ENCODE measurements at regions not wholly inside any gene's neighbourhood (a gene's known extent, or its start where the extent isn't known, plus 50 kb on each side); places are given as distances from the start of the nearest gene placed in this dataset.

DNA sequence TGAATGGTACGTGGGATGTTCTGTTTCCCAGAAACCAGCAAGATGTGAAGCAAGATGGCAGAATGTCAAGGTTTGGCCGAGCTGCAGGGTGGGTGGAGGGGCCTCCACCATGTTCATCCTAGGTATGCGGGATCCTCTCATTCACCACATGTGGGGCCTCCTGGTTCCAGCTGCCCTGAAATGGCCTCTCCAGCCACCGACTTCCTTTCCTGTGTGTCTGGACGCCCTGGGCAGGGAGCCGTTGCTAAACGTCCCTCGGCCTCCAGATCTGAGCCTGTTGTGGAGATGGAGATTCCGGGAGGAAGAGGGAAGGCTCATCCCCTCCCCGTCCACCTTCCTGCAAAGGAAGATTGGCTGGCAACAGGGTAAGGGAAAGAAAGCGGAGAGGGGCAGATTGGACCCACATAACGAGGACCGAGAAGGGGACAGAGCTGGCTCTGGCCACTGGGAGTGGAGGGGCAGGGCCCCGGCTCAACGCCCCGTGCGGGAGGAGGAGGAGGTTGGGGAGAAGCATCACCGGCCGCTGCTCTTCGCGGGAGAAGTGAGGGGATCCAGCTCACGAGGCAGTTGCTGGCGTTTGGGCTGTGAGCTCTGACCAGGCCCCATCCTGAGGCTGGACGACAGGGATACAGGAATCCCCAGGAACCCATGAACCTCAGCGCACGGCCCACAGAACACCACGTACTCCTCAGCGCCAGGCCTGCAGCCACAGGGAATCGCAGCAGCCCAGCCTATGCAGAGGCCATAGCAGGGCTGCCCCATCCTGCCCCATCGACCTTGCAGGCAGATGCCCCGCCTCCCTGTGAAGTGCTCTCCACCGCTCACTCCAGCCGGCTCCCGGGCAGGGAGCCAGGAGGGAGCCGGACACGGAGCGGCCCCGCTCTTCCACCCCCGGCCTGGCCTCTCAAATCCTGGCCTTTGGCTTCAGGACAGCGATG, 98.3 kb downstream of the FOXL3 start:
- H3K4me3 Mint-ChIP-seq (ENCODE audit: low read depth), result no peak overlapping the region
- DNase-seq (ENCODE audit: low spot score), result no peak
- peaks cover 18% of the 10 kb centered on the region for H3K9me3 Mint-ChIP-seq
- intact Hi-C loops (cut with micrococcal nuclease), result no loop called here
- no peaks in the 10 kb centered on the region for H3K4me1 Mint-ChIP-seq (ENCODE audit: low read depth)
- no peak overlapping the region for H3K27ac Mint-ChIP-seq
- peaks cover 5% of the 10 kb centered on the region for H3K36me3 Mint-ChIP-seq (ENCODE audit: low read depth)
- H3K27me3 Mint-ChIP-seq (ENCODE audit: low read depth), result peaks cover 10% of the 10 kb centered on the region

DNA sequence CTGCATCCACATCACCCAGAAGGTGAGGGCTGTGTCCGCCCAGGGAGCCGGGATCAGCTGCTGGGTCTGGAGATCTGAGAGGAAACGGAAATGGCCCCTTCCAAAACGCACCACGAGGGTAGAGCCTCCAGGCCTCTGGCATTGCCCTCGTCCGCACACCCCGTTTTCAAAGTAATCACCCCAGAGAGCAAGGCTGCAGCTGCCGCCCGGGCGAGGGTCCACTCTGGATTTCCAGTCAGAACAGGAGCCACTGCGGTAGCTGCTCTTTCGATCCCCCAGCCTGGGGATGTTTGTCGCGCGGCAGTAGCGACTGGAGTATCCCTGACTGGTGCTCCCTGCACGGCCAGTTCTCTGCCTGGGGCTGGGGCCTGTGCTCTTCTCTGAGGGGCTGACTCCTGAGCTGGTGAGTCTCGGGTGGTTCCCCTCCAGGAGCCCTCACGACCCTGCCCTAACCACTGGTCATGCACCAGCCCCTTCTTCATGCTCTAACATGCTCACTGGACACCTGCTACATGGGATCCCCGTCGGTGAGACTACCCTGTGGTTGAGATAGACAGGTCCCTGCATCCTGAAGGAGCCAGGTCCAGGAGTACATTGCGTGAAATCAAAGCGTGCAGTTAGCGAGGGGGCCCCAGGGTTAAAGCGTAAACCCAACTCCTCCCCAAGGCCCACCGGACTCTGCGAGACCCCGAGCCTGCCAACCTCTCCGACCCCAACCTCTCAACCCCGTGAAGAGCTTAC, 99.2 kb downstream of the FOXL3 start:
- H3K36me3 Mint-ChIP-seq (ENCODE audit: low read depth), result peaks cover under 1% of the 10 kb centered on the region
- H3K27me3 Mint-ChIP-seq (ENCODE audit: low read depth), result peaks cover 4% of the 10 kb centered on the region
- no peak overlapping the region for H3K27ac Mint-ChIP-seq
- H3K9me3 Mint-ChIP-seq, result peaks cover 10% of the 10 kb centered on the region
- DNase-seq (ENCODE audit: low spot score), result no peak
- intact Hi-C loops (cut with micrococcal nuclease), result no loop called here
- H3K4me1 Mint-ChIP-seq (ENCODE audit: low read depth), result no peaks in the 10 kb centered on the region
- no peak overlapping the region for H3K4me3 Mint-ChIP-seq (ENCODE audit: low read depth)

DNA sequence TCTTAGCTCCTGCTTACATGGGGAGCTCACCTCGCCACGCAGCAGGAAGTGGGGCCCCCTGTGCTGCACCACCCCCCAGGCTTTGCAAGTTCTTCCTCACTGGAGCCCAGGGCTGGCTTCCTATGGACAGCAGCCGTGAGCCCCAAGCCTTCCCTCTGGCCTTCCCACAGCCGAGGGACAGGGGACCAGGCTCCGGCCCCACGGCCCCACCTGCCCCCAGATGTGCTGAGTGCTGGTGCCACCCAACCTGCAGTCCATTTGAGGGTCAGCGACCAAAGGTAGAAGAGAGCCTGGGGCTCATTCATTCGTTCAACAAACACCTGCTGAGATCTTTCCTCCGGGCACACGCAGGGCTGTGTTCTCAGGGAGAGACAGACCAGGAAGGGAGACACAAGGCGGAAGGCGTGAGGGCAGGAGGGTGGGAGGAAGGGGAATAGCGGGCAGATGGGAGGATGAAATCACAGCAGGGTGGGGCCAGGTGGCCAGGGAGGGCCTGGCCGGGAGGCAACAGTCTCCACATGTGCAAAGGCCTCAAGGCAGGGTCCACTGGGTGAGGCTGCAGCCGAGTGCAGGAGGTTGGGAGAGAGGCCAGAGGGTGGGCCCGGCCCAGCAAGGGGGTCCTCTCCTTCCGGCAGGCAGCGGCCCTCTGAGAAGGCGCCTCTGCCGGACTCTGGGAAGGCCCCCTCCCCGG, 100.1 kb downstream of the FOXL3 start:
- Mint-ChIP-seq H3K27me3 (ENCODE audit: low read depth) (no peaks in the 10 kb centered on the region), H3K4me1 (ENCODE audit: low read depth) (no peaks in the 10 kb centered on the region), H3K36me3 (ENCODE audit: low read depth) (no peaks in the 10 kb centered on the region), H3K9me3 (peaks cover 11% of the 10 kb centered on the region), H3K4me3 (ENCODE audit: low read depth) (no peak overlapping the region), H3K27ac (no peak overlapping the region)
- no peak for DNase-seq (ENCODE audit: low spot score)
- intact Hi-C loops (cut with micrococcal nuclease), result no loop called here

DNA sequence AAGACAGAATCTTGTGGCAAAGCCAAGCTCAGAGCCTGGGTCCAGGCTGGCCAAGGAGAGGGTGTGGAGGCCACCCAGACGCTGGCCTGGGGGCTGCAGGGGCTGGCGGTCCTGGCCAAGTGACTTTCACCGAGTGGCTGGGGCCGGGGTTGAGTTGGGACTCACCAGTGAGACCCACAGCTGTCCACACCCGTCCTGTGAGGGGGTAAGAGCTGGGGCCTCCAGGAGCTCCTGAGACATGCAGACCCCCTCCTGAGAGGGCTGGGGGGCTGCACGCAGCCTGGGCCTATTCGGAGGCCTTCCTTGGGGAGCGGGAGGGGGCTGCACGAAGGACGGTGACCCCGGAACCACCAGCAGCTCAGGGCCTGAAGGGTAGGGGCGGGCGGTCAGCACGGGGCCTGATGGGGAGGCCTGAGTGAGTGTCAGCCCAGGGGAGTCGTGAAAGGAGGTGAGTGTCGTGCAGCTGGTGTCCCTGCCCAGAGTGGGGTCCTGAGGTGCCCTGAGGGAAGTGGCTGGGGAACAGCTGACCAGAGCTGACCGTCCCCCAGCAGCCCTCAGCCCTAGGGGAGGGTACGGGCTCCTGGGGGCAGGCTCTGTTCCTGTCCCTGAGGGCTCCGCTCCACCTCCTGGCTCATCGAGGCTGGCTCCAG, 100.9 kb downstream of the FOXL3 start:
- Mint-ChIP-seq H3K9me3 (peaks cover 17% of the 10 kb centered on the region), H3K36me3 (ENCODE audit: low read depth) (peaks cover 1% of the 10 kb centered on the region), H3K4me1 (ENCODE audit: low read depth) (no peaks in the 10 kb centered on the region), H3K27ac (no peak overlapping the region), H3K27me3 (ENCODE audit: low read depth) (no peaks in the 10 kb centered on the region), H3K4me3 (ENCODE audit: low read depth) (no peak overlapping the region)
- no peak for DNase-seq (ENCODE audit: low spot score)
- intact Hi-C loops (cut with micrococcal nuclease), result no loop called here

DNA sequence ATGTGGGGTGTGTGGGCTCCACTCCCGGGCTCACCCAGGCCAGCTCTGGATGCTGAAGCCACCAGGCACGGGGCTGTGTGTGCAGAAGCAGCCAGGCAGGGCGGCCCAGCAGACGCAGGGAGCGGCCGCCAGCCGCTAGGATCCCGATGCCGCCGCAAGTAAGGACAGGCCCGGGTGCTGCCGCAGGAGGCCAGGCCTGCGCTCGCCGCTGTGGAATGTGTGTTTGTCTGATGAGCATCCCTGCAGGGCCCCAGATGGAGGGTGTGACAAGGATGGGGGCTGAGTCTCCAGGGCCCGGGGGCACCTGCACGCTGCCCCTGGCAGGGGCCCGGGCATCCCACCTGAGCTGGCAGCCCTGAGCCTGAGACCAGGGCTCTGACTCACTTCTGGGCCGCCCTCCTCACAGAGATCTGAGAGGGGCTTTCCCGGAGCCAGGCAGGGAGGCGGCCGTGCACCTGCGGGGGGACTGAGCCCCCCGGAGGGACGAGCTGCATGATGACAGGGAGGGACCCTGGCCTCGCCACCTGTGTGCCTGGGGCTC, 101.5 kb downstream of the FOXL3 start:
- Mint-ChIP-seq H3K27ac (no peak overlapping the region), H3K36me3 (ENCODE audit: low read depth) (peaks cover 5% of the 10 kb centered on the region), H3K27me3 (ENCODE audit: low read depth) (peaks cover 2% of the 10 kb centered on the region), H3K4me1 (ENCODE audit: low read depth) (no peaks in the 10 kb centered on the region), H3K9me3 (peaks cover 23% of the 10 kb centered on the region), H3K4me3 (ENCODE audit: low read depth) (no peak overlapping the region)
- no peak for DNase-seq (ENCODE audit: low spot score)
- intact Hi-C loops (cut with micrococcal nuclease), result no loop called here

DNA sequence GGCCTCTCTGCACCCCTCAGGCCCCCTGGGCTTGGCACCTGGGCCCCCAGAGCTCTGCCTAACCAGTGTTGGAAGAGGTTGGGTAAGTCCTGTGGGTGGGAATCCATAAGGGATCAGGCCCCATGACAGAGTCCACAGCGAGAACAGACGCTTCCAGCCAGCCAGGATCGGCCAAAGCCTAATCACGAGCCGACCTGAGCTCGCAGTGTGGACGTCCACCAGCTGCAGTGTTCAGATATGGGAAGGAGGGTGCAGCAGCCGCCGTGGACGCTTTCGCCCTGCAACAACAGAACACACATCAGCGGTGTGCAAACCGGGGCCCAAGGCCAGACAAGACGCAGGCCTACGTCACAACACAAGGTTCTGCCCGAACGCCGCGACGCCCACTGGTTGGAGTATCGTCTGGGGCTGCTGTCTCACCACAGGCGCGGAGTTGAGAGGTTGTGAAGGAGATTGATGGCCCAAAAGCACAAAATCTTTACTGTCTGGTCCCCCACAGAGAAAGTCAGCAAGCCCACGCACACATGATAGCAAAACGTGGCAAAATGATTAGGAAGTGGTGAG, 102.1 kb downstream of the FOXL3 start:
- peaks cover 5% of the 10 kb centered on the region for H3K36me3 Mint-ChIP-seq (ENCODE audit: low read depth)
- intact Hi-C loops (cut with micrococcal nuclease), result no loop called here
- no peak overlapping the region for H3K27ac Mint-ChIP-seq
- H3K9me3 Mint-ChIP-seq, result peaks cover 27% of the 10 kb centered on the region
- no peak overlapping the region for H3K4me3 Mint-ChIP-seq (ENCODE audit: low read depth)
- no peaks in the 10 kb centered on the region for H3K4me1 Mint-ChIP-seq (ENCODE audit: low read depth)
- no peak for DNase-seq (ENCODE audit: low spot score)
- H3K27me3 Mint-ChIP-seq (ENCODE audit: low read depth), result peaks cover 2% of the 10 kb centered on the region

DNA sequence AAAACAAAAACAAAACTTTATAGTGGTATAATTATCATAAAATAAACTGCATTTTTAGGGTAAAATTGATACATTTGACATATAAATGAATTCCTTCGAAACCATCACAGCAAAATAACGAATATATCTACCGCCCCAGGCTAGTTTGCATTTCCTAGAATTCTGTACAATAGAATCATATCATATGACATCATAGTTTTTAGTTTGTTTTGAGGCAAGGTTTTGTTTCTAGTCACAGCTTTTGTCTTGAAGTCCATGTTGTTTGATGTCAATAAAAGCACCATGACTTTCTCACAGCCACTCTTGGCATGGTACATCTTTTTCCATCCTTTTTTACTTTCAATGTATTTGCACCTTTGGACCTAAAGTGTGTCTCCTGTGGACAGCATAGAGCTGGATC, 102.9 kb downstream of the FOXL3 start:
- Mint-ChIP-seq H3K27ac (no peak overlapping the region), H3K4me1 (ENCODE audit: low read depth) (no peaks in the 10 kb centered on the region), H3K4me3 (ENCODE audit: low read depth) (no peak overlapping the region), H3K36me3 (ENCODE audit: low read depth) (peaks cover 5% of the 10 kb centered on the region), H3K27me3 (ENCODE audit: low read depth) (peaks cover 2% of the 10 kb centered on the region), H3K9me3 (peaks cover 35% of the 10 kb centered on the region)
- intact Hi-C loops (cut with micrococcal nuclease), result no loop called here
- no peak for DNase-seq (ENCODE audit: low spot score)

DNA sequence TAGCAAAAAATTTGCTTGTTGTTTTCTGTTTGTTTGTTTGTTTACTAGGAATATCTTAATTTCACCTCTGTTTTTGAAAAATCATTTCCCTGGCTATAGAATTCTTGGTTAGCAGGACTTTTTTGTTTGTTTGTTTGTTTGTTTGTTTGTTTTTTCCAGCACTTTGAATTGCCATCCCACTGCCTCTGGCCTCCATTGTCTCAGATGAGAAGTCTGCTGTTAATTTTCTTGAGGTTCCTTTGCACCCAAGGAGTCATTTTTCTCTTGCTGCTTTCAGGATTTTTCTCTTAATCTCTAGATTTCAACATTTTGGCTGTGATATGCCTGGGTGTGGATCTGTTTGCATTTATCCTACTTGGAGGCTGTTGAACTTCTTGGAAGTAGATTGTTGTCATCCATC, 105.7 kb downstream of the FOXL3 start:
- Mint-ChIP-seq H3K27me3 (ENCODE audit: low read depth) (peaks cover 2% of the 10 kb centered on the region), H3K27ac (no peak overlapping the region), H3K4me1 (ENCODE audit: low read depth) (no peaks in the 10 kb centered on the region), H3K4me3 (ENCODE audit: low read depth) (no peak overlapping the region), H3K36me3 (ENCODE audit: low read depth) (peaks cover 5% of the 10 kb centered on the region), H3K9me3 (peaks cover 58% of the 10 kb centered on the region)
- DNase-seq (ENCODE audit: low spot score), result no peak
- intact Hi-C loops (cut with micrococcal nuclease), result no loop called here

DNA sequence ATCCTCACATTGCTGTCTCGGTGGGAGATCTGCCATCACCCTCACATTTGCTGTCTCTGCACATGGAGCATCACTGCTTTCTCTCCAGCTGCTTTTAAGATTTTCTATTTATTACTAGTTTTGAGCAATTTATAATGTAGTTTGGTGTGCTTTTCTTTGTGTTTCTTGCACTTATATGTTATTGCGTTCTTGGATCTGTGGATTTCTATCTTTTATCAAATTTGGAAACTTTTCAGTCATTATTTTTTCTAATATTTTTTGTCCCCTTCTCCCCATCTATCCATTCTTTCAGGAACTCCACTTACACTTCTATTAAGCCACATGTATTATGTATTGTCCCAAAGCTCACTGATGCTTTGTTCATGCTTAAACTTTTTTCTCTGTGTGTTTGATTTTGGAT, 108.9 kb downstream of the FOXL3 start:
- H3K36me3 Mint-ChIP-seq (ENCODE audit: low read depth), result peaks cover 5% of the 10 kb centered on the region
- no peak for DNase-seq (ENCODE audit: low spot score)
- no peaks in the 10 kb centered on the region for H3K4me1 Mint-ChIP-seq (ENCODE audit: low read depth)
- H3K27ac Mint-ChIP-seq, result no peak overlapping the region
- peaks cover 54% of the 10 kb centered on the region for H3K9me3 Mint-ChIP-seq
- H3K27me3 Mint-ChIP-seq (ENCODE audit: low read depth), result peaks cover 2% of the 10 kb centered on the region
- no peak overlapping the region for H3K4me3 Mint-ChIP-seq (ENCODE audit: low read depth)
- intact Hi-C loops (cut with micrococcal nuclease), result no loop called here

DNA sequence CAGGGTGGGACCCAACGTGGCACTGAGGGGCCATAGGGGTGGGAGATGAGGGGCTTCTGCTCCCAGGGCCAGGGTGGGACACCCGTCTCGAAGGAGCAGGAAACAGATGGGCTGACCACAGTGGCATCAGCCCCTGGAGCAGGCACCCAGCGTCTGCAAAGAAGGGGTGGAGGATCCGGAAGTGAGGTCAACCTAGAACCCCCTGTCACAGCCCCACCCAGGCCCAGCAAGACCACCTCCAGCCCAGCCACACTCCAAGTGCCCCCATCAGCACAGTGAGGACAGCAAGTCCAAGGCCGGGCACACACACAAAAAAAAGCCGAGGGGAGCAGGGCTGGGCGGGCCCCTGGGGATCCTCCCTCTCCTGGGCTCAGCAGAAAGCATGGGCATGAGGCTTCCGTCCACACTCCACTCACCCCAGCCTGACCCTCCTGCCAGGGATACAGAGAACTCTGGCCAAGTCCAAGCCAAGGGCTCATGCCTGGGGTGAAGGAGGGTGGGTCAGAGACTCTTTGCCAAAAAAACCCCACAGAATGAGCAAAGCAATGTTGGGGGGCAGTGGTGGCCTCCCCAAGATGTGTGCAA, 111.0 kb downstream of the FOXL3 start:
- H3K27me3 Mint-ChIP-seq (ENCODE audit: low read depth), result peaks cover under 1% of the 10 kb centered on the region
- peaks cover 41% of the 10 kb centered on the region for H3K9me3 Mint-ChIP-seq
- H3K4me3 Mint-ChIP-seq (ENCODE audit: low read depth), result no peak overlapping the region
- no peak overlapping the region for H3K27ac Mint-ChIP-seq
- DNase-seq (ENCODE audit: low spot score), result no peak
- H3K36me3 Mint-ChIP-seq (ENCODE audit: low read depth), result peaks cover 3% of the 10 kb centered on the region
- intact Hi-C loops (cut with micrococcal nuclease), result no loop called here
- H3K4me1 Mint-ChIP-seq (ENCODE audit: low read depth), result no peaks in the 10 kb centered on the region

DNA sequence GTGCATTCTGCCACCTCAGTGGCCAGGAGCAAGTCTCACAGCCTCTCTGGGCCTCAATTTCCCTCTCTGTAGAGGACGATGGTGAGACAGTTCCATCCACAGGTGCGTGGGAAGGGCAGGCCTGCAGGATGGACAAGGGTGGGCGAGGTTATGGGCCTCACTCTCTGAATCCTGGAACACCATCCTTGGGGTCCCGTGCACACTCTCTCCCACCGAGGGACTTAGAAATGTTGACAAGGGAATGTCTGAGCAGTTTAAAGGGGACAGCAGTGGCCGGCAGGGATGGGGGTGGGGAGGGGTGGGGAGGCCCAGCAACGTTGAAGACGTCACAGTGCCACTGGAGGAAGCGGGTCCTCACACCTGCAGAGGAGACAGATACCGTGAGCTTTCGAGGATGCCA, 111.5 kb downstream of the FOXL3 start:
- no peak for DNase-seq (ENCODE audit: low spot score)
- H3K27me3 Mint-ChIP-seq (ENCODE audit: low read depth), result no peaks in the 10 kb centered on the region
- H3K4me1 Mint-ChIP-seq (ENCODE audit: low read depth), result no peaks in the 10 kb centered on the region
- no peak overlapping the region for H3K27ac Mint-ChIP-seq
- intact Hi-C loops (cut with micrococcal nuclease), result no loop called here
- no peak overlapping the region for H3K4me3 Mint-ChIP-seq (ENCODE audit: low read depth)
- H3K9me3 Mint-ChIP-seq, result peaks cover 36% of the 10 kb centered on the region
- no peaks in the 10 kb centered on the region for H3K36me3 Mint-ChIP-seq (ENCODE audit: low read depth)

All from activated T-helper 2 cell treated with anti-CD3 and anti-CD28 coated beads, Interferon-gamma antibody, Interleukin-2, Interleukin-4, amounts not matched to agents 10 μg/mL and 5 μg/mL and 100 μg/mL, durations not matched to agents 14 hours and 24 hours and 36 hours (primary cell).